GM20000 (cell line): ENCODE measurements at regions not wholly inside any gene's neighbourhood (a gene's known extent, or its start where the extent isn't known, plus 50 kb on each side); places are given as distances from the start of the nearest gene placed in this dataset.

Experiments used
- DNase-seq: peaks from one replicate; pipeline ENCODE4 v3.0.0; 2012; ENCODE audit warnings: low spot score
- TF ChIP-seq, protein P1 (sequence below): IDR thresholded peaks from 2 replicates; pipeline ENCODE4 v1.5.1; 2012; ENCODE audit warnings: mild to moderate bottlenecking, control low read depth; ENCODE audit errors: extremely low read depth, missing control alignments

- TF ChIP-seq, protein P1, sequence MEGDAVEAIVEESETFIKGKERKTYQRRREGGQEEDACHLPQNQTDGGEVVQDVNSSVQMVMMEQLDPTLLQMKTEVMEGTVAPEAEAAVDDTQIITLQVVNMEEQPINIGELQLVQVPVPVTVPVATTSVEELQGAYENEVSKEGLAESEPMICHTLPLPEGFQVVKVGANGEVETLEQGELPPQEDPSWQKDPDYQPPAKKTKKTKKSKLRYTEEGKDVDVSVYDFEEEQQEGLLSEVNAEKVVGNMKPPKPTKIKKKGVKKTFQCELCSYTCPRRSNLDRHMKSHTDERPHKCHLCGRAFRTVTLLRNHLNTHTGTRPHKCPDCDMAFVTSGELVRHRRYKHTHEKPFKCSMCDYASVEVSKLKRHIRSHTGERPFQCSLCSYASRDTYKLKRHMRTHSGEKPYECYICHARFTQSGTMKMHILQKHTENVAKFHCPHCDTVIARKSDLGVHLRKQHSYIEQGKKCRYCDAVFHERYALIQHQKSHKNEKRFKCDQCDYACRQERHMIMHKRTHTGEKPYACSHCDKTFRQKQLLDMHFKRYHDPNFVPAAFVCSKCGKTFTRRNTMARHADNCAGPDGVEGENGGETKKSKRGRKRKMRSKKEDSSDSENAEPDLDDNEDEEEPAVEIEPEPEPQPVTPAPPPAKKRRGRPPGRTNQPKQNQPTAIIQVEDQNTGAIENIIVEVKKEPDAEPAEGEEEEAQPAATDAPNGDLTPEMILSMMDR = no peak
Measured at GRCh38 chr12:90004319-90005074, 295.9 kb upstream of the ATP2B1 start.

GRCh38 chr12:90003688-90004087, 295.1 kb upstream of the ATP2B1 start:
- DNase-seq = no peak
- TF ChIP-seq, protein P1 = no peak

More at GRCh38 chr12:90004319-90005074, 295.9 kb upstream of the ATP2B1 start:
- no peak for DNase-seq

GRCh38 chr12:90000721-90001120, 292.1 kb upstream of the ATP2B1 start:
- TF ChIP-seq, protein P1 = no peak
- no peak for DNase-seq

DNA sequence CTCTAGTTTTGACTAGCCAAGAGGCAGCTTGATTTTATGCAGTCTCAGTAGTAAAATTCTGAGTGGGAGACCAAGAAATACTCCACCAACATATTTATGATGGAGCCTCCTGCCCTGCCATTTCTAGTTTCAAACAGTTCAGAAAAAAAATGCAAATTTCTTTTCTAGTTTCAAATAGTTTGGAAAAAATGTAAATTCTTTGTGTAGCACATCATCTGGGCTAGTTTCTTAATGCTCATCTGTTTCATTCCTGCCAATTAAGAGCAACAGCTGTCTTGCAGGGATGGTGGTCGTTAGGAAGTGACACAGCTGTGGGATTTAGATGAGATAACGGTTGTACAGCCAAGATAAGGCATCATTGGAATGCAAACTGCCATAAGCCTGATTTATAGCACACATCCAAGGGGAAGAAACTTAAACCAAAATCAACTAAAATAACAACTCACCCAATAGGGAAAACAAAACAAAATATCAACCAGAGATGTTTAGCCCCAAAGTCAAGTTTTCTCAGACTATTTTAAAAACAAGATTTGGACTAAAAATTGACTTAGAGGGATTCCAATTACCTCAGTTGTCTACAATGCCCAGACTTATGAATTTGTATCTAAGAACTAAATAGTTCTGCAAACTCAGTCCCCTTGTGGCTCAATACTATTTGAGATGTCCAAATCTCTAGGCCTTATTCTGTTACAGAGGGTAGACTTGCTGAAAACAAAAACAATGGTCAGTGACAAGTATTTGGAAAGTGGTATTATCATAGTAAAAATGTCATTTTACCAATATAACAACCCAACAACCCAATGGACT, 291.3 kb upstream of the ATP2B1 start:
- TF ChIP-seq, protein P1 = no peak

DNA sequence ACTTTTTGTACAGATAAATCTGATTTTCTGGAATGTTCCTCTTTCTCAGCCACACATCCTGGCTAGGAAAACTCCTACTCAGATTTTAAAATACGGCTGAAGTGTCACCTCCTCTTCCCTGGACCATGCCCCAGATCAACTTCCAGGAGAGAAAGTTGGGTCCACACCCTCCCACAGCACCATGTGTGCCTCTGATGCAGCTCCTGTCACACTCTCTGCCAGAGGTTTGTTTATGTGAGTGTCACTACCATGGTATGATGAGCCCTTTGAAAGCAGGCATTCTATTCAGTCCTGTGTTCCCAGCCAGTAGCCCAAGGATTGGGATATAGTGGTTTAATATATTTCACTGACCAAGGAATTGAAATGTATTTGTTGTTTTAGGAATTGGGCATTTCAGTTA, 287.2 kb upstream of the ATP2B1 start:
- DNase-seq = no peak
- TF ChIP-seq, protein P1 = no peak

More for the DNA sequence above, 291.3 kb upstream of the ATP2B1 start:
- DNase-seq = no peak

DNA sequence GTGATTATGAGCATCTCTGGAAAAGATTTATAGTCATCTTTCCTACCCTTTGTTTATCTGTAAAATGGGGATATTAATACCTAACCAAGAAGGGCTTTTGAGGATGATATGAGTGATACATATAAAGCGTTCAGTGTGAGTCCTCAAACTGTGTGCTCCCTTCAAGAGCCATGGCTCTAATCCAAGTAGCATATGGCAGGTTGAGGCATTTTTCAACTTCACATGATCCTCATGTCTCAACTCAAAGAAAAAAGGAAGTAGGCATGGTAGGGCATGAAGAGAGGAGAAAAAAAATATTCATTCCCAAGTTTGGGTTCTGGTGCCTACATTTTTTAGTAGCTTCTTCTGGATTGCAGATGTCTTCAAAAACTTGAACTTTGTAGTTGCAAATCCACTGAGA, 286.3 kb upstream of the ATP2B1 start:
- DNase-seq = no peak
- TF ChIP-seq, protein P1 = no peak

DNA sequence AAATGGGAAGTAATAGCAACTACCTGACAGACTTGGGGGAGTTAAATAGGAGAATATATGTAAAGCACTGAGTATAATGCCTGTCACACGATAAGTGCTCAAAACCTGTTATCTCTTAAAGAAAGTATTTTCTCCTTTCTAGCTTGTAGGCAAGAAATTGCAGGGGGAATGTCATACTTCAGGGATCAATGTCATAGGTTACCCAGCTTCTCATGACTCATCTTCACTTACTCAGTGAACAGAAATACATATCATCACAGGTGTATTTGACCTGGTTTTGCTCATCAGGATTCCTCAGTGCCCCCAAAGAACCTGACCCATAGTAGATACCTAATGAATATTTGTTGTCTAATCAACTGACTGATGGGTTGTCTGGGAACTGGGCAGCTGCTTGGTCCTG, 285.0 kb upstream of the ATP2B1 start:
- DNase-seq = no peak
- TF ChIP-seq, protein P1 = no peak
